ENCODE measurements at regions not wholly inside any gene's neighbourhood (a gene's known extent, or its start where the extent isn't known, plus 50 kb on each side); places are given as distances from the start of the nearest gene placed in this dataset.
A peak's percentile ranks its signal among the peaks of the same experiment; 100 is the strongest.

DNA sequence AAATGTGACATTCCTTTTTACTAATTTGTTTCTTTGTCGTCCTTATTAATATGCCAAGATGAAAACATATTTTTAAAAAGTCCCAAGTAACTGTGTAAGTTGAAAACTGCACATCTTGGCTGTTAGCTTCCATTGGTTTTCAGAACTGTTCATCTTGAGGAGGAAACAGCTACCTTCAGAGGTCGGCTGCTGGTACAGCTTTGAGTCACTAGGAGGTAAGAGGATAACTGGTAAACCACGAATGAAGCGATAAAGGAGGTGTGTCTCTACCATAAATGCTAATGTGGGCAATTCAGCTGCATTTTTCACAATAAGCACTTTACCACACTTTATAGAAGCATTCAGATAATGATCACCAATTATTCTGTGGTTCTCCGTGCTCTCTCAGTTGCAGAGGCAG is 137.5 kb upstream of the KRAS start:
- DNase-seq (ENCODE audit: low read depth, low spot score): no peak
- in situ Hi-C loops (cut with MboI) (no loop called here), intact Hi-C loops (cut with micrococcal nuclease; ENCODE audit: unreplicated experiment) (no loop called here)
- ChIA-PET RAD21 (ENCODE audit: unreplicated experiment) (interaction anchor here (0.9 to 2.0 kb wide), 17 partner anchors 8 to 393 kb away, joined by 3 to 13 read pairs (median 4); no protein-coding TSS in a partner anchor), POLR2A (interaction anchor here (1.1 to 1.3 kb wide), 3 partner anchors 147 to 436 kb away, joined by 3 to 5 read pairs (median 4); no protein-coding TSS in a partner anchor), SMC1A (ENCODE audit: uncharacterized antibody, unreplicated experiment) (interaction anchor here (0.6 to 3.5 kb wide), 19 partner anchors 17 to 397 kb away, joined by 3 to 18 read pairs (median 4); partner anchors contain the start of genes DNAI7 and ETFRF1), CTCF (interaction anchor here (0.6 to 2.0 kb wide), 20 partner anchors 8 to 438 kb away, joined by 3 to 9 read pairs (median 4); partner anchors contain the start of genes DNAI7 and ETFRF1)
- Histone ChIP-seq H3K4me1 (ENCODE audit: control insufficient read depth, insufficient read depth, low read length) (peaks cover 16% of the 10 kb centered on the region), H3K4me3 (no peak overlapping the region), H3K9me3 (replicated peaks; ENCODE audit: control insufficient read depth, insufficient read depth, low read length) (no peaks in the 10 kb centered on the region; the same call in 2 of the 3 replicates), H3K9ac (ENCODE audit: control insufficient read depth, insufficient read depth, low read length) (no peak overlapping the region), H3K79me2 (ENCODE audit: control insufficient read depth, insufficient read depth, low read length) (peaks cover 8% of the 10 kb centered on the region), H3K27ac (ENCODE audit: control insufficient read depth, insufficient read depth) (no peak overlapping the region), H3K27me3 (replicated peaks in 1 of 2; ENCODE audit: control insufficient read depth in 2 of 2, insufficient read depth in 2 of 2, low read length in 1 of 2) (no peaks in the 10 kb centered on the region), H3K36me3 (ENCODE audit: control insufficient read depth in 2 of 2, insufficient read depth in 2 of 2, low read length in 1 of 2) (no peaks in the 10 kb centered on the region), H3K4me2 (ENCODE audit: control insufficient read depth, insufficient read depth) (no peak overlapping the region), H4K20me1 (ENCODE audit: control insufficient read depth, insufficient read depth) (no peaks in the 10 kb centered on the region), H2AFZ (ENCODE audit: control insufficient read depth, low read depth, low read length) (no peak overlapping the region)
- FAIRE-seq: no peak
- no peak for ATAC-seq
- no TSS peak for BruUV-seq (replicated peaks)
- 20% methylated on average over 5 of the region's 5 CpGs for WGBS (ENCODE audit: insufficient coverage, insufficient replicate concordance, low lambda C conversion rate, missing lambda C conversion rate)
- no peak for TF ChIP-seq TCF12 (IDR thresholded peaks at IDR 0.05; ENCODE audit: low read depth, low read length)
- peak; percentile 62 for TF ChIP-seq NFYB (IDR thresholded peaks at IDR 0.05; ENCODE audit: insufficient read depth, low read depth, low read length)
- TF ChIP-seq EP300 (IDR thresholded peaks at IDR 0.05; ENCODE audit: borderline replicate concordance in 1 of 2, control insufficient read depth in 1 of 2, low read depth in 2 of 2, low read length in 2 of 2): no peak
- TF ChIP-seq ZNF274 (IDR thresholded peaks at IDR 0.05; ENCODE audit: insufficient read depth, insufficient read length): no peak
- no peak for TF ChIP-seq MEF2B (IDR thresholded peaks at IDR 0.05; ENCODE audit: partially characterized antibody, poor library complexity, severe bottlenecking)
- TF ChIP-seq BCL11A (IDR thresholded peaks at IDR 0.05; ENCODE audit: low read depth, low read length): 0 out of 2 replicates have a peak, but pooled peaks have one; percentile 32
- no peak for TF ChIP-seq HCFC1 (IDR thresholded peaks at IDR 0.05; ENCODE audit: low read length)
- peak in 1 of 2 experiments; percentile 30; a peak in 1 of 4 replicates for TF ChIP-seq IKZF2 (IDR thresholded peaks at IDR 0.05)
- TF ChIP-seq NFIC (IDR thresholded peaks at IDR 0.05; ENCODE audit: low read depth, low read length): 0 out of 2 replicates have a peak, but pooled peaks have one; percentile 32
- peak; percentile 62; the same call in 1 of the 2 replicates for TF ChIP-seq IRF4 (IDR thresholded peaks at IDR 0.05; ENCODE audit: low read depth, low read length)
- TF ChIP-seq, protein P1, sequence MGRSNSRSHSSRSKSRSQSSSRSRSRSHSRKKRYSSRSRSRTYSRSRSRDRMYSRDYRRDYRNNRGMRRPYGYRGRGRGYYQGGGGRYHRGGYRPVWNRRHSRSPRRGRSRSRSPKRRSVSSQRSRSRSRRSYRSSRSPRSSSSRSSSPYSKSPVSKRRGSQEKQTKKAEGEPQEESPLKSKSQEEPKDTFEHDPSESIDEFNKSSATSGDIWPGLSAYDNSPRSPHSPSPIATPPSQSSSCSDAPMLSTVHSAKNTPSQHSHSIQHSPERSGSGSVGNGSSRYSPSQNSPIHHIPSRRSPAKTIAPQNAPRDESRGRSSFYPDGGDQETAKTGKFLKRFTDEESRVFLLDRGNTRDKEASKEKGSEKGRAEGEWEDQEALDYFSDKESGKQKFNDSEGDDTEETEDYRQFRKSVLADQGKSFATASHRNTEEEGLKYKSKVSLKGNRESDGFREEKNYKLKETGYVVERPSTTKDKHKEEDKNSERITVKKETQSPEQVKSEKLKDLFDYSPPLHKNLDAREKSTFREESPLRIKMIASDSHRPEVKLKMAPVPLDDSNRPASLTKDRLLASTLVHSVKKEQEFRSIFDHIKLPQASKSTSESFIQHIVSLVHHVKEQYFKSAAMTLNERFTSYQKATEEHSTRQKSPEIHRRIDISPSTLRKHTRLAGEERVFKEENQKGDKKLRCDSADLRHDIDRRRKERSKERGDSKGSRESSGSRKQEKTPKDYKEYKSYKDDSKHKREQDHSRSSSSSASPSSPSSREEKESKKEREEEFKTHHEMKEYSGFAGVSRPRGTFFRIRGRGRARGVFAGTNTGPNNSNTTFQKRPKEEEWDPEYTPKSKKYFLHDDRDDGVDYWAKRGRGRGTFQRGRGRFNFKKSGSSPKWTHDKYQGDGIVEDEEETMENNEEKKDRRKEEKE (IDR thresholded peaks at IDR 0.05): no peak
- TF ChIP-seq NFYA (IDR thresholded peaks at IDR 0.05; ENCODE audit: borderline replicate concordance, low read depth, low read length): no peak
- TF ChIP-seq, protein P2, sequence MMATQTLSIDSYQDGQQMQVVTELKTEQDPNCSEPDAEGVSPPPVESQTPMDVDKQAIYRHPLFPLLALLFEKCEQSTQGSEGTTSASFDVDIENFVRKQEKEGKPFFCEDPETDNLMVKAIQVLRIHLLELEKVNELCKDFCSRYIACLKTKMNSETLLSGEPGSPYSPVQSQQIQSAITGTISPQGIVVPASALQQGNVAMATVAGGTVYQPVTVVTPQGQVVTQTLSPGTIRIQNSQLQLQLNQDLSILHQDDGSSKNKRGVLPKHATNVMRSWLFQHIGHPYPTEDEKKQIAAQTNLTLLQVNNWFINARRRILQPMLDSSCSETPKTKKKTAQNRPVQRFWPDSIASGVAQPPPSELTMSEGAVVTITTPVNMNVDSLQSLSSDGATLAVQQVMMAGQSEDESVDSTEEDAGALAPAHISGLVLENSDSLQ (IDR thresholded peaks at IDR 0.05): peak; percentile 48; the same call in 1 of the 2 replicates
- TF ChIP-seq SMAD5 (IDR thresholded peaks at IDR 0.05; ENCODE audit: low read depth): no peak
- no peak for TF ChIP-seq KLF5 (IDR thresholded peaks at IDR 0.05; ENCODE audit: partially characterized antibody)
- peak; percentile 80 for TF ChIP-seq RUNX3 (IDR thresholded peaks at IDR 0.05; ENCODE audit: low read length)
- TF ChIP-seq POLR2AphosphoS5 (IDR thresholded peaks at IDR 0.05; ENCODE audit: low read length): no peak
- TF ChIP-seq SMAD1 (IDR thresholded peaks at IDR 0.05; ENCODE audit: low read depth, partially characterized antibody): no peak
- TF ChIP-seq SUPT20H (IDR thresholded peaks at IDR 0.05; ENCODE audit: borderline replicate concordance, control insufficient read depth, low read depth, low read length): no peak
- no peak for TF ChIP-seq EGR1 (IDR thresholded peaks at IDR 0.05; ENCODE audit: borderline replicate concordance in 1 of 2, low read depth in 2 of 2, low read length in 2 of 2)
- TF ChIP-seq JUNB (IDR thresholded peaks at IDR 0.05): peak; percentile 54; the same call in 1 of the 2 replicates
- TF ChIP-seq SUZ12 (IDR thresholded peaks at IDR 0.05; ENCODE audit: unreplicated experiment): no peak
